ENCODE measurements at regions not wholly inside any gene's neighbourhood (a gene's known extent, or its start where the extent isn't known, plus 50 kb on each side); places are given as distances from the start of the nearest gene placed in this dataset.
A peak's percentile ranks its signal among the peaks of the same experiment; 100 is the strongest.
"Not testable (repeated sequence)": the region's sequence is repeated elsewhere in the genome, so short reads cannot be mapped to it uniquely, and the experiment has no call there.

DNA sequence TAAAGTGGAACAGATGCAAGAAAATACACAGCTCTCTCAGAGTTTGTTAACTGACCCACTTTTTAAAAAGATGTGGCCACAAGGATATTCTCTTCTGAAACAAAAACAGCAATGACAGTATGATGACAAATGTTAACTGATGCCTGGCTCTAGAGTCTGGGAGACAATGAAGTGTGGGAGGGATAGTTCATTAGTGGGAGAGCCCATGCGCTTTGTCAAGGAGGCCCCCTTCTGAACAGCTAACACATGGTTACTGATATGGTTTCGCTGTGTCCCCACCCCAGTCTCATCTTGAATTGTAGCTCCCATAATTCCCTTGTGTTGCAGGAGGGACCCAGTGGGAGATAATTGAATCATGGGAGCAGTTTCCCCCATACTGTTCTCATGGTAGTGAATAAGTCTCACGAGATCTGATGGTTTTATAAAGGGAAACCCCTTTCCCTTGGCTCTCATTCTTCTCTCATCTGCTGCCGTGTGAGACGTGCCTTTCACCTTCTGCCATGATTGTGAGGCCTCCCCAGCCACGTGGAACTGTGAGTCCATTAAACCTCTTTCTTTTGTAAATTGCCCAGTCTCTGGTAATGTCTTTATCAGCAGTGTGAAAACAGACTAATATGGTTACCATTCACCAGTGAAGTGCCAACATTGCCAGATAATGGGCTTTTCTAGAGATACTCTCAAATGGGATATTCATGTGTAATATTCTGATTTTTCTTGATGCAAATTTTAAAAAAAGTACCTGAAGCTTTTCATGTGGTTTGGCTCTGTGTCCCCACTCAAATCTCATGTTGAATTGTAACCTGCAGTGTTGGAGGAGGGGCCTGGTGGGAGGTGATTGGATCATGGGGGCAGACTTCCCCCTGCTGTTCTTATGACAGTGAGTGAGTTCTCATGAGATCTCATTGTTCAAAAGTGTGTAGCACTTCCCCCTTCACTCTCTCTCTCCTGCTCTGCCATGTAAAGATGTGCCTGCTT, 435.8 kb downstream of the SHISA9 start:
- DNase-seq = not testable (repeated sequence)

GRCh38 chr16:13338044-13338443, 436.6 kb downstream of the SHISA9 start:
- DNase-seq = no peak

DNA sequence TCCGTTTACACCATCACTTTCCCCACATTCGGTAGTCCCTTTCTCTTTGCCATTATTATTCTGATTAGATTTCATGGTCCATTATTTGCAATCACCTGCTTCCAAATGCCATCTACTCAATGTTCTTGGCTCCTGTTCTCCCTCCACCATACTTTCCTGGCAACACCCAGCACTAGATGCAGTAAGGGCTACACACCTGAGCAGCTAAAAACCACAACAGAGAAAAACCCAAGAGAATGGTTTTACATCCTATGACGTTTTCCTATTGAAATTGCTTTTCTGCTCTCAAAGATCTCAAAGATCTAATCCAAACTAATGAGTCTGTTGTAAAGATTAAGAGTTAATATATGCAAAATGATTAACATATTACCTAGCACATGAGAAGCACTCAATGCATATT, 441.3 kb downstream of the SHISA9 start:
- DNase-seq = no peak

- no peak for DNase-seq
Measured at GRCh38 chr16:13344001-13344400, 442.6 kb downstream of the SHISA9 start.

DNA sequence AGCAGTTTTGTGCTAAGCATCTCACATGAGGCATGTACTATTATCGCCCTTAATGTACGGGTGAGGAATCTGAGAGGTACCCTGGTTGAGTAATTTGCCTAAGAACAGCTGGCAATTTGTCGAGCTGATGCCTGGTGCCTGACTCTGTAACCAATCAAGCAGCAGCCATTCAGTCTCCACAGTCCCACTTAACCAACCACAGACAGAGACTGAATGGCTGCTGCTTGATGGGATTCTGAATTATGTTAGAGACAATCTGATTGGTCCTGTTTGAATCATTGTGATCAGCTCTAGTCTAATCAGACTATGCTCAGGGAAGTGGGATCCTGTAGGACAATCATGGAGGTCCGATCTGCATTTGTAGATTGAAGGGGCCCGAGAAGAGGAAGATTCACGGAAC, 447.0 kb downstream of the SHISA9 start:
- no peak for DNase-seq

DNA sequence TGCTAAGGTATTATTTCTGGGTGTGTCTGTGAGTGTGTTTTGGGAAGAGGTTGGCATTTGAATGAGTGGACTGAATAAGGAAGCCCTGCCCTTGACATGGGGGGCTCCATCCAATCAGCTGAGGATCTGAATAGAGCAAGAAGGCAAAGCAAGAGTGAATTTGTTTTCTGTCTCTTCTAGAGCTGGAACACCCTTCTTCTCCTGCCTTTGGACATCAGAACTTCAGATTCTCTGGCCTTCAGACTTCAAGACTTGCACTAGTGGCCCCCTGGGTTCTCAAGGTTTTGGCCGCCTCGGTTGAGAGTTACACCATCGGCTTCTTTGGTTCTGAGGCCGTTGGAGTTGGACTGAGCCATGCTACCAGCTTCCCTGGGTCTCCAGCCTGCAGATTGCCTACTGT, 448.6 kb downstream of the SHISA9 start:
- no peak for DNase-seq

DNA sequence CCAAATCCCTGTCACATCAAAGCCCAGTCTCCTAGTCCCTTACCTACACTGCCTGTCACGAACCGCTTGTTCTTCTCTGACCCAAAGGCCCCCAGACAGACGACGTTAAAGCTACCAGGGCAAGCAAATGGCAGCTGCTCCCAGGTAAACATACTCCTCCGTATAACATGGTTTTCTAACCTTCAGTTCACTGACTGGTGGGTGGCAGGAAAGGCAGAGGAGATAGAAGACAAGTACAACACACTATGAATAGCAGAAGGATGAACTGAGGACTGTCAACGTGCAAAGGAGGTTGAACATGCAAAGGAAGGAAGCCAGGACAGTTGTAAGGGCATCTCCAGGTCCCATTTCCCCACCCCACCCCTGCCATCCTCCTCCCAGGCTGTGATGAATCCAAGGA, 449.8 kb downstream of the SHISA9 start:
- no peak for DNase-seq

GRCh38 chr16:13351601-13352217, 450.3 kb downstream of the SHISA9 start:
- DNase-seq = no peak

- DNase-seq = not testable (repeated sequence)
Measured at GRCh38 chr16:13352796-13353195, 451.4 kb downstream of the SHISA9 start.

DNA sequence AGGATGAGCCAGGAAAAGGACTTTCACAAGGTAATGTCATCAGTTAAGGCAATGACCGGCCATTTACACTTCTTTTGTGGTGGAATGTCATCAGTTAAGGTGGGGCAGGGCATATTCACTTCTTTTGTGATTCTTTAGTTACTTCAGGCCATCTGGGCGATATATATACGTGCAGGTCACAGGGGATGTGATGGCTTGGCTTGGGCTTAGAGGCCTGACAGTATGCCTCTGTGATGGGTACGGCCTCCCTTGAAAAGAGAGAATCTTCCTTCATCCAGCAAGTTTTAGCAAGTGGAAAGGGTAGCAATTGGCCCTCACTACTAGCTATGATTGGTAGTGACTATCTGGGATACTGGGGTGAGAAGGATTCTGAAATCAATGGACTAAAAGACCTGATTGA, 456.4 kb downstream of the SHISA9 start:
- DNase-seq = not testable (repeated sequence)

DNA sequence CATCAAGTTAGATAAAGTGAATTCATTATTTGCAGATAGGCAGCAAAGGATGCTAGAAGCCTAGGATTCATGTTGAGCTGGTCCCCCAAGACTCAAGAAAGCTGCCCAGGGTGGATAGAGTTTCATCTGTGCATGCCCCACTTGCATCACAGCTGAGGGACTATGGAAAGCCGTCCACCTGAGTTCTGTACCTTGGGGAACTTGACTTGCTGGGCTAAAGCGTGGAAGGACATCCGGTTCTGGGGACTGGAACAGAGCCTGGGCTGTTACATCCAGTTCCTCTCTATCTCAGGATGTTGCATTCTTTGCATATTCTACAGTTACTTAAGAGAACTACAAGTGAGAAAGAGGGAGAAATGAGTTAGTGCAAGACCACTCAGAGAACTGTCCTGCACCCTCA, 458.4 kb downstream of the SHISA9 start:
- DNase-seq = no peak

- no peak for DNase-seq
Measured at GRCh38 chr16:13372421-13372820, 471.0 kb downstream of the SHISA9 start.

DNA sequence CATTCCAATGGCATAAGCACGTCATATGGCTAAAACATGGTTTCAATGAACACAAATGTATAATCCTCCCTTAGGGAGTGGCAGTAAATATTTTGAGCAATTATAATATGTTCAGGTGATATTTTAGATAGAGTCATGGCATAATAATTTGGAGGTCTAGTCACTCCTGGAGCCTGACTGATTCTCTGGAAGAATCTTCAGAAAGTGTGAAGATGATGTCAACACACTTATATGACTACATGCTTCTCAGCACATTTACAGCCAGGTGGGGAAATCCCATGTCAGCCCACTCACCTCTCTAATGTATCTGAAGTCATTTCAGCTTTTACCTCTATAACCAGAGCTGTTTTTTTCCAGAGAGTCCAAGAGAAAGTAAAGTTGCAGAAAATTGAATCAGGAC, 474.8 kb downstream of the SHISA9 start:
- no peak for DNase-seq

DNA sequence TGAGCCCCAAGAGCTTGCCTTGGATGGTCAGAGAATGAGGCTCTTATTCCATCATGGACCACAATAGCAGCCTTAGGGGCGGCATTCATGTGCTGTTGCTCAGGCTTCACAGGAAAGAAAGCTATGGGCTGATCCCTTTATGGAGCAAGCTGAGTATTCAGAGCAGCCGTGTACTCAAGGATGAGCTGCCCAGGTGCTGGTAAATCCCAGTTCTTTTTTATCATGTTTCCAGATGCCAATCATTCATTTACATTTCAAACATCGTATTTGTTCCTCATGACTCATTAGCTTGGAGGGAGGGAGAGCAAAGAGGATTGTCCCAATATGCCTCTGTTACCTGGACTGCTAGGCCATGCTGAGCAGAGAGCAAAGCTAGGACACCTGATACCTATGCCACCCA, 475.7 kb downstream of the SHISA9 start:
- no peak for DNase-seq

GRCh38 chr16:13378151-13378550, 476.8 kb downstream of the SHISA9 start:
- DNase-seq = no peak

DNA sequence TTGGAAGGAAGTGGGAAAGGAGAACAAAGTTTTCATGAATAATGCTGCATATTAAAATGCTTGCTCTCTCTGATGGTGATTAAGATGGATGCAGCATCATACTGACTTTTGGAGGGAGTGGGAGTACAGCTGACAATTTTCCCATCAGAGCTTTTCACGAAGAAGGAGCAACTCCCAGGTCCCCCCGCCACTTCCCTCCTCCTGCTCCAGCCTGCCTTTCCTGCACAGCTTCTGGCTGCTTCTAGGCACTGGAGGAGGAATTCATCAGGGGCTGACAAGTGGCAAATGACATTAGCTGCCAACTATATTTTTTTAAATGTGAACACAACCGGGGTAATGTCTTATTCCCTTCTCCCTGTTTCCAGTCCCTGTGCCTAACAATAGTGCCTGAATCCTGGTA, 477.9 kb downstream of the SHISA9 start:
- no peak for DNase-seq

DNA sequence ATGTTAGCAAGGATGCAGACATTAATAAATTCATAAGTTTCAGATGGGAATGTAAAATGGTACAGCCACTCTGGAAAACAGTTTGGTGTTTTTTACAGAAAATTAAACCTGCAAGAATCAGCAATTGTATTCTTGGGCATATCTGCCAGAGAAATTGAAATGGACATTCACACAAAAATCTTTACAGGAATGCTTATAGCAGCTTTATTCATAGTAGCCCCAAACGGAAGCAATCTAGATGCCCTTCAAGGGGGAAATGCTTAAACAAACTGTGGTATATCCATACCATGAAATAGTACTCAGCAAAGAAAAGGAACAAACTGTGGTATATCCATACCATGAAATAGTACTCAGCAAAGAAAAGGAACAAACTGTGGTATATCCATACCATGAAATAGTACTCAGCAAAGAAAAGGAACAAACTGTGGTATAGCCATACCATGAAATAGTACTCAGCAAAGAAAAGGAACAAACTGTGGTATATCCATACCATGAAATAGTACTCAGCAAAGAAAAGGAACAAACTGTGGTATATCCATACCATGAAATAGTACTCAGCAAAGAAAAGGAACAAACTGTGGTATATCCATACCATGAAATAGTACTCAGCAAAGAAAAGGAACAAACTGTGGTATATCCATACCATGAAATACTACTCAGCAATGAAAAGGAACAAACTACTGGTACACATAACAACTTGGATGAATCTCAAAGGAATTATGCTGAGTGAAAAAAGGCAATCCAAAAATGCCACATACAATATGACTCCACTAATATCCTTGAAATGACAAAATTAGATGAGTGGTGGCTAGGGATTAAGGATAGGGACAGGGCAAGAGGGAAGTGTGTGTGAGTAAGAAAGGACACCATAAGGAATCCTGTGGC, 484.0 kb downstream of the SHISA9 start:
- not testable (repeated sequence) for DNase-seq

GRCh38 chr16:13390093-13390985, 488.9 kb downstream of the SHISA9 start:
- DNase-seq = peak; percentile 16

- no peak for DNase-seq
Measured at GRCh38 chr16:13390986-13391305, 489.5 kb downstream of the SHISA9 start.

- DNase-seq = no peak
Measured at GRCh38 chr16:13391337-13391736, 489.9 kb downstream of the SHISA9 start.

- no peak for DNase-seq
Measured at GRCh38 chr16:13392341-13392740, 490.9 kb downstream of the SHISA9 start.

DNA sequence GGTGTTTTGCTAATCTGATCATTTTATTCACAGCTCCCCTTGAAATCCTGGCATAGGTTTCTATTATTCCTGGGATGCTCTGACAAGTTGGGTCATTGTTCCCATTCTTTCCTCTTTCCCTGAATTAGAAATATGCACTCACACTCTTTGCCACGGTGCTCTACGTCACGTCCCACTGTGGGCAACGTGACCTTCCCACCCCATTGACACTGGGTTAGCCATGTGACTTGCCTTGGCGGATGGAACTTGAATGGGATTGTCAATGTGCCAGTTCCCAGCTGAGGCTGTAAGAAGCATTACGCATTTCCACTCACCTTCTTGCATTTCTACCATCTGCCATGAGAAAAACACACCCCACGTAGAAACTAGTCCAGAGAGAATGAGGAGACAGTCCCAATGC, 492.4 kb downstream of the SHISA9 start:
- DNase-seq = no peak
